Medulla oblongata (tissue), 1 donor: ENCODE measurements at regions not wholly inside any gene's neighbourhood (a gene's known extent, or its start where the extent isn't known, plus 50 kb on each side); places are given as distances from the start of the nearest gene placed in this dataset.
"Not testable (repeated sequence)": the region's sequence is repeated elsewhere in the genome, so short reads cannot be mapped to it uniquely, and the experiment has no call there.

Experiments used
- DNase-seq: peaks from one replicate; pipeline ENCODE4 v3.0.0-alpha.2; 2015; ENCODE audit errors: extremely low spot score

- DNase-seq = no peak
These were observed 153.7 kb downstream of the RTL9 start for GRCh38 chrX:110512341-110512740.

- DNase-seq = no peak
These were observed 155.9 kb downstream of the RTL9 start for GRCh38 chrX:110514509-110514908.

- DNase-seq = no peak
These were observed 160.9 kb downstream of the RTL9 start for GRCh38 chrX:110519501-110519900.

GRCh38 chrX:110519906-110520452 is 161.3 kb downstream of the RTL9 start:
- DNase-seq = no peak

GRCh38 chrX:110520652-110521051 is 162.0 kb downstream of the RTL9 start:
- DNase-seq = not testable (repeated sequence)

GRCh38 chrX:110531873-110532580 is 173.4 kb downstream of the RTL9 start:
- no peak for DNase-seq

GRCh38 chrX:110532581-110532931 is 173.9 kb downstream of the RTL9 start:
- no peak for DNase-seq

- DNase-seq = no peak
These were observed 178.2 kb downstream of the RTL9 start for GRCh38 chrX:110536816-110537215.

- no peak for DNase-seq
These were observed 182.6 kb downstream of the RTL9 start for GRCh38 chrX:110541266-110541665.

GRCh38 chrX:110550854-110551253 is 192.2 kb downstream of the RTL9 start:
- DNase-seq = not testable (repeated sequence)

- no peak for DNase-seq
These were observed 199.2 kb downstream of the RTL9 start for GRCh38 chrX:110557864-110558263.

GRCh38 chrX:110558406-110558805 is 199.8 kb downstream of the RTL9 start:
- no peak for DNase-seq

- DNase-seq = no peak
These were observed 202.4 kb downstream of the RTL9 start for GRCh38 chrX:110561034-110561433.

- peak; percentile 50 for DNase-seq
These were observed 204.6 kb downstream of the RTL9 start for GRCh38 chrX:110563282-110563681.

GRCh38 chrX:110568441-110568840 is 209.8 kb downstream of the RTL9 start:
- DNase-seq = no peak

GRCh38 chrX:110569506-110569905 is 210.9 kb downstream of the RTL9 start:
- DNase-seq = no peak

GRCh38 chrX:110578270-110578669 is 217.3 kb downstream of the CHRDL1 start:
- DNase-seq = no peak

GRCh38 chrX:110584083-110584482 is 211.5 kb downstream of the CHRDL1 start:
- no peak for DNase-seq

- no peak for DNase-seq
These were observed 207.5 kb downstream of the CHRDL1 start for GRCh38 chrX:110588164-110588563.

- DNase-seq = no peak
These were observed 206.8 kb downstream of the CHRDL1 start for GRCh38 chrX:110588853-110589252.

- no peak for DNase-seq
These were observed 194.8 kb downstream of the CHRDL1 start for GRCh38 chrX:110600745-110601310.

- DNase-seq = no peak
These were observed 181.0 kb downstream of the CHRDL1 start for GRCh38 chrX:110614596-110614995.
